Breast epithelium (tissue), 3 donors: ENCODE measurements at regions not wholly inside any gene's neighbourhood (a gene's known extent, or its start where the extent isn't known, plus 50 kb on each side); places are given as distances from the start of the nearest gene placed in this dataset.

Source experiments
- POLR2A ChIP-seq: fragments of 450-650 bp; IDR thresholded peaks from one replicate; pipeline ENCODE4 v1.6.1; 2016; ENCODE audit warnings: antibody characterized with exemption, mild to moderate bottlenecking, moderate library complexity
- POLR2AphosphoS5 ChIP-seq, 3 donors: sonication (generic); formaldehyde crosslinking; IDR thresholded peaks; one replicate each; pipeline ENCODE4 v1.6.1; 2017; ENCODE audit warnings: antibody characterized with exemption in 3 of 3
- TF ChIP-seq, protein P1 (sequence below), 3 donors: fragments of 450-650 bp; IDR thresholded peaks; one replicate each; pipeline ENCODE4 v1.5.1; 2016 to 2017; ENCODE audit warnings: antibody characterized with exemption in 3 of 3, mild to moderate bottlenecking in 3 of 3, moderate library complexity in 3 of 3

- TF ChIP-seq, protein P1, sequence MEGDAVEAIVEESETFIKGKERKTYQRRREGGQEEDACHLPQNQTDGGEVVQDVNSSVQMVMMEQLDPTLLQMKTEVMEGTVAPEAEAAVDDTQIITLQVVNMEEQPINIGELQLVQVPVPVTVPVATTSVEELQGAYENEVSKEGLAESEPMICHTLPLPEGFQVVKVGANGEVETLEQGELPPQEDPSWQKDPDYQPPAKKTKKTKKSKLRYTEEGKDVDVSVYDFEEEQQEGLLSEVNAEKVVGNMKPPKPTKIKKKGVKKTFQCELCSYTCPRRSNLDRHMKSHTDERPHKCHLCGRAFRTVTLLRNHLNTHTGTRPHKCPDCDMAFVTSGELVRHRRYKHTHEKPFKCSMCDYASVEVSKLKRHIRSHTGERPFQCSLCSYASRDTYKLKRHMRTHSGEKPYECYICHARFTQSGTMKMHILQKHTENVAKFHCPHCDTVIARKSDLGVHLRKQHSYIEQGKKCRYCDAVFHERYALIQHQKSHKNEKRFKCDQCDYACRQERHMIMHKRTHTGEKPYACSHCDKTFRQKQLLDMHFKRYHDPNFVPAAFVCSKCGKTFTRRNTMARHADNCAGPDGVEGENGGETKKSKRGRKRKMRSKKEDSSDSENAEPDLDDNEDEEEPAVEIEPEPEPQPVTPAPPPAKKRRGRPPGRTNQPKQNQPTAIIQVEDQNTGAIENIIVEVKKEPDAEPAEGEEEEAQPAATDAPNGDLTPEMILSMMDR (IDR thresholded peaks at IDR 0.05) = no peak
- TF ChIP-seq POLR2AphosphoS5 (IDR thresholded peaks at IDR 0.05) (no peak), POLR2A (no peak)
These were observed 869.8 kb upstream of the EPHA7 start for GRCh38 chr6:94289131-94289530.
